Lower leg skin (tissue), 4 donors: ENCODE measurements at regions not wholly inside any gene's neighbourhood (a gene's known extent, or its start where the extent isn't known, plus 50 kb on each side); places are given as distances from the start of the nearest gene placed in this dataset.

Experiments used
- DNase-seq, 2 donors: peaks; one replicate each; pipeline ENCODE4 v3.0.0-alpha.2; 2019; ENCODE audit warnings: low spot score in 2 of 2
- H3K4me3 ChIP-seq: fragments of 200-600 bp; sonication (generic); 2 replicates; pipeline ENCODE4 v1.5.1; 2017; ENCODE audit warnings: mild to moderate bottlenecking, low read depth; ENCODE audit not compliant: poor library complexity, severe bottlenecking
- POLR2A ChIP-seq, 2 donors: fragments of 450-650 bp; IDR thresholded peaks; one replicate each; pipeline ENCODE4 v1.6.1; 2016 to 2017; ENCODE audit warnings: antibody characterized with exemption in 2 of 2, mild to moderate bottlenecking in 1 of 2, moderate library complexity in 1 of 2
- WGBS, 2 donors: methylation state at CpG; one replicate each; pipeline ENCODE4 v1.1.5; 2018; 5-methylcytosine and 5-hydroxymethylcytosine counted together
- intact Hi-C: fragments of 100-400 bp; cut with DNase I; formaldehyde crosslinking; loops from one replicate; pipeline ENCODE4 v1.15.0; 2023; ENCODE audit warnings: low total_unique reads
- TF ChIP-seq, protein P1 (sequence below), 3 donors: fragments of 450-650 bp; IDR thresholded peaks; one replicate each; pipeline ENCODE4 v1.5.1; 2016; ENCODE audit warnings: antibody characterized with exemption in 3 of 3, mild to moderate bottlenecking in 3 of 3, moderate library complexity in 2 of 3

DNA sequence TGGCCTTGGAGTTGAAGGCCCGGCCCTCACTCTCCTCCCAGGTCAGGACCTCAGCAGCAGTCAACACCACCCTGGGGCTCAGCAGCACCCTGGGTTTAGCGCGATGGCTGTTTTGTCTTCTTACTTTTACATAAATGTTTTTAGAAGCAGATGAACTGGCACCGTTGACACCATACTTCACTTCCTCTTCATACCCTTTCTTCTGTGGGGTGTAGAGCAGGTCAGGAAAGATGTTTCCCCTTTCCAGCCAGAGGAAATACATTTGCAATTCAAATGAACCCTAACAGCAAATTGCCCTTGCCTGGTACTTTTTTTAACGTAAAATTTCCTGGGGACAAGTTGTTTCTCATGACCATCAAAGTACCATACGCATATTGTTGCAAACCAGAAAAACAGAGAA lies 54.7 kb upstream of the SNX9 start:
- TF ChIP-seq, protein P1, sequence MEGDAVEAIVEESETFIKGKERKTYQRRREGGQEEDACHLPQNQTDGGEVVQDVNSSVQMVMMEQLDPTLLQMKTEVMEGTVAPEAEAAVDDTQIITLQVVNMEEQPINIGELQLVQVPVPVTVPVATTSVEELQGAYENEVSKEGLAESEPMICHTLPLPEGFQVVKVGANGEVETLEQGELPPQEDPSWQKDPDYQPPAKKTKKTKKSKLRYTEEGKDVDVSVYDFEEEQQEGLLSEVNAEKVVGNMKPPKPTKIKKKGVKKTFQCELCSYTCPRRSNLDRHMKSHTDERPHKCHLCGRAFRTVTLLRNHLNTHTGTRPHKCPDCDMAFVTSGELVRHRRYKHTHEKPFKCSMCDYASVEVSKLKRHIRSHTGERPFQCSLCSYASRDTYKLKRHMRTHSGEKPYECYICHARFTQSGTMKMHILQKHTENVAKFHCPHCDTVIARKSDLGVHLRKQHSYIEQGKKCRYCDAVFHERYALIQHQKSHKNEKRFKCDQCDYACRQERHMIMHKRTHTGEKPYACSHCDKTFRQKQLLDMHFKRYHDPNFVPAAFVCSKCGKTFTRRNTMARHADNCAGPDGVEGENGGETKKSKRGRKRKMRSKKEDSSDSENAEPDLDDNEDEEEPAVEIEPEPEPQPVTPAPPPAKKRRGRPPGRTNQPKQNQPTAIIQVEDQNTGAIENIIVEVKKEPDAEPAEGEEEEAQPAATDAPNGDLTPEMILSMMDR (IDR thresholded peaks at IDR 0.05) = no peak
- TF ChIP-seq POLR2A (IDR thresholded peaks at IDR 0.05) = no peak
- H3K4me3 ChIP-seq = no peak overlapping the region
- 90% methylated on average over 6 of the region's 6 CpGs for WGBS, 2 donors
- intact Hi-C loops = no loop called here
- DNase-seq = no peak

DNA sequence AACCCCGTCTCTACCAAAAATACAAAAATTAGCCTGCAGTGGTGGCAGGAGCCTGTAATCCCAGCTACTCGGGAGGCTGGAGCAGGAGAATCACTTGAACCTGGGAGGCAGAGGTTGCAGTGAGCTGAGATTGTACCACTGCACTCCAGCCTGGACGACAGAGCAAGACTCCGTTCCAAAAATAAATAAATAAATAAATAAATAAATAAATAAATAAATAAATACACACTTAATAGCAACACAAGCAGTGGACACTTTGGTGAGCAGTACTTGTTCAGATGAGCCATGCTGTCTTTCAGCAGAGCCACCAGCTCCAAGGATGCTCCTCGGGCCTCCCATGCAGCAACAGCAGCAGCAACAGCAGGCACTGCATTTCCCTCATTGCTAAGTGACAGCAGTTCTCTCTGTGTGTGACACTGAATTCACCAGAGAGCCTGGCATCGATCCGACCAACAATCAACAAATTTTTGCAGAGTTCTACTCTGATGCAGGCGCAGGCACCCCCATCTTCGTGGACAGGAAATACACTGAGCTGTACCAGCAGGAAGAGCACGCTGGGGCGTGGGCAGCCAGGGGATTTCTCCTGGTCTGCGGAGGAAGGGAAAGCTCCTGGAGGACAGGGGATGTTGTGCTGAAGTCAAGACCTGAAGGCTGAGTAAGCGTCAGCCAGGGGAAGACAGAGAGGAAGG lies 54.0 kb upstream of the SNX9 start:
- intact Hi-C loops = no loop called here

DNA sequence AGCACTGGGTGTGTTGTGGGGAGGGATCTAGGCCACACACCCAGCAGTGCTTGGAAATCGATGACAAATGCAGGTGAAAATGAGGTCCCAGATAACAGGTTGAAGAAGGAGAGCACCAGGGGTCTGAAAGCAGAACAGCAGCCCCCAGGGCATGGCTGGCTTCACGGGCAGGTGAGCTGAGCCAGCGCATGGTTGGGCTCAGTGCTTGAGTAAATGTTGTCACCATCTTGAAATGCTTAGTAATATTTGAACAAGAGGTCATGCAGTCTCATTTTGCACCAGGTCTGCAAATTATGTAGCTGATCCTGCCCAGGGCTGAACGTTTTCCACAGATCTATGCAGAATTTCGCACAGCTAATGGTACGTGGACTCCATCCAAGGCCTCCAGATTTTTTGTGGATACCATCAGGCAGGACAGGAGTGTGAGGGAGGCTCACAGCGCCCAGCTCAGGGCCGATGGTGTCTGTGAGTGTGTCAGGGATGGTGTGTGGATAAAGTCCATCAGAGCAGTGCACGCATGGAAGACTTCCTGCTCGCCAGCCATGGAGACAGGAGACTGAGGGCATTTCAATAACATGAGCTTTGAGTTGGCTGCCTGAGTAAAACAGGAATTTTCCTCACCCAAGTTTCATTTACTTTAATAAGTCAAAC lies 53.1 kb upstream of the SNX9 start:
- WGBS, 2 donors = 82 to 84% methylated on average over 10 of the region's 10 CpGs
- TF ChIP-seq, protein P1 (IDR thresholded peaks at IDR 0.05) = no peak
- TF ChIP-seq POLR2A (IDR thresholded peaks at IDR 0.05) = no peak
- DNase-seq = no peak
- intact Hi-C loops = no loop called here
- no peak overlapping the region for H3K4me3 ChIP-seq

More for the DNA sequence above, 54.0 kb upstream of the SNX9 start:
- H3K4me3 ChIP-seq = no peak overlapping the region
- no peak for TF ChIP-seq POLR2A (IDR thresholded peaks at IDR 0.05)
- TF ChIP-seq, protein P1 (IDR thresholded peaks at IDR 0.05) = no peak
- WGBS, 2 donors = 85 to 93% methylated on average over 13 of the region's 13 CpGs
- no peak for DNase-seq

DNA sequence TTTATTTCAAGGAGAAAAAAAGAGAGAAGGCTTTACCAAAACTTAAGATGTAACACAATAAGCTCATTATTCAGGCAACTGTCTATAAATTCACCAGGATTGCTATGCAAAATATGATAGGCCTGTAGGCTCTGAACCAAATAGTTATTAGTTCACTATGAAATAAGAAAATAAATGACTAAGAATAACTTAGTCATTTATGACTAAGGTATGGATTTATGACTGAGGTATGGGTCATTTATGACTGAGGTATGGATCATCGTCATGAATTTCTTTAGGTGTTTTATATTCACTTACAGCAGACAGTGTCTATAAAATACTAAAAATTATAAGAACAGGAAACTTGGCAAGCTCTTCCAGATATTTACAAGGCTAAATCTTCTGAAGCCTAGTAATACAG lies 52.1 kb upstream of the SNX9 start:
- TF ChIP-seq, protein P1 (IDR thresholded peaks at IDR 0.05) = no peak
- no peak for TF ChIP-seq POLR2A (IDR thresholded peaks at IDR 0.05)
- no peak overlapping the region for H3K4me3 ChIP-seq
- no peak for DNase-seq
- intact Hi-C loops = no loop called here
- WGBS, 2 donors = 68 to 71% methylated on average over 1 of the region's 1 CpG

DNA sequence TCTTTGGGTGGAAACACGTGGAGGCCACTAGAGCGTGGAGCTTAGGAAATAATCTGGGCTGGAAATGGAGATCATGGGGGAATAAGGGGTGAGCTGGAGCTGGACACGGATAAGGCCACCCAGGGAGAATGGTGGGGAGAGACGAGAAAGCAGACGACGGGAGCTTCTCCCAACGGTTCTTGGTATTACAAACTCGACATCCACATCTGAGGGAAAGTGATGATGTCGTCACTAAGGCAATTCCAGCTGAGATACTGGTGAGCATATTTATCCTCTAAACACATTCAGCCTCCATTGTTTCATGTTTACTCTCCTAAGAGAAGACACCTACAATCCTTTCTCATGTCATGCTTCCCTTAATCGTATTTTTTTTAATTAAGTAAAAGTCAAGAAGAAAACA lies 50.2 kb upstream of the SNX9 start:
- no peak overlapping the region for H3K4me3 ChIP-seq
- DNase-seq = no peak
- 92 to 94% methylated on average over 10 of the region's 10 CpGs for WGBS, 2 donors
- intact Hi-C loops = no loop called here
- no peak for TF ChIP-seq POLR2A (IDR thresholded peaks at IDR 0.05)
- TF ChIP-seq, protein P1 (IDR thresholded peaks at IDR 0.05) = no peak
